HL-60 (cell line): ENCODE measurements at regions not wholly inside any gene's neighbourhood (a gene's known extent, or its start where the extent isn't known, plus 50 kb on each side); places are given as distances from the start of the nearest gene placed in this dataset.

ENCODE experiments used
- POLR2AphosphoS5 ChIP-seq: IDR thresholded peaks from 2 replicates; pipeline ENCODE4 v1.6.1; 2012; ENCODE audit warnings: low read depth
- TF ChIP-seq, protein P1 (sequence below): IDR thresholded peaks from one replicate; pipeline ENCODE4 v1.5.1; 2011; ENCODE audit warnings: low read length, control low read depth, inconsistent platforms; ENCODE audit not compliant: insufficient read depth

DNA sequence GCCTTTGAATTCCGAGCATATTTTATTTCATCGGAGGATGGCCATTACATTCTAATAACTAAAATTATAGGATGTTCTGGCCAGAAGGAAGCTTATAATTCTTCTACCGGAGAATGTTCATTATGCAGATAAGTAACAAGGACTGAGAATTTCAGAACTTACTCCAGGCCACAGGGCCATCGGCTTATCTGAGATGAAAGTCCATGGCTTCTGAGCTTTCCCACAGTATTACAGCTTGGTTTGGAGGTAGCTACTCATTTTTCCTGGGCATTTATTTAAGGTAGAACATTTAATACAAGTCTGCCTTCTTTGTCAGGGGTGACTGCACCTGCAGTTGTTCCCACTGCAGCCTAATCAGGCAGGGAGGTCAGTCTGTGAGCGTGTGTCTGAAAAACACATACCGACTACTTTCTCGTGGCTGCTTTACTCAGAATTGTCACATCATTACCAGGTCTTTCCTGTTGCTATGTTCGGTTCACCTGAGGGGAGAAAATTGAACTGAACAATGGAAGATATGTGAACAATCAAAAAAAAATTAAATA is 219.7 kb upstream of the CPHXL start:
- TF ChIP-seq, protein P1, sequence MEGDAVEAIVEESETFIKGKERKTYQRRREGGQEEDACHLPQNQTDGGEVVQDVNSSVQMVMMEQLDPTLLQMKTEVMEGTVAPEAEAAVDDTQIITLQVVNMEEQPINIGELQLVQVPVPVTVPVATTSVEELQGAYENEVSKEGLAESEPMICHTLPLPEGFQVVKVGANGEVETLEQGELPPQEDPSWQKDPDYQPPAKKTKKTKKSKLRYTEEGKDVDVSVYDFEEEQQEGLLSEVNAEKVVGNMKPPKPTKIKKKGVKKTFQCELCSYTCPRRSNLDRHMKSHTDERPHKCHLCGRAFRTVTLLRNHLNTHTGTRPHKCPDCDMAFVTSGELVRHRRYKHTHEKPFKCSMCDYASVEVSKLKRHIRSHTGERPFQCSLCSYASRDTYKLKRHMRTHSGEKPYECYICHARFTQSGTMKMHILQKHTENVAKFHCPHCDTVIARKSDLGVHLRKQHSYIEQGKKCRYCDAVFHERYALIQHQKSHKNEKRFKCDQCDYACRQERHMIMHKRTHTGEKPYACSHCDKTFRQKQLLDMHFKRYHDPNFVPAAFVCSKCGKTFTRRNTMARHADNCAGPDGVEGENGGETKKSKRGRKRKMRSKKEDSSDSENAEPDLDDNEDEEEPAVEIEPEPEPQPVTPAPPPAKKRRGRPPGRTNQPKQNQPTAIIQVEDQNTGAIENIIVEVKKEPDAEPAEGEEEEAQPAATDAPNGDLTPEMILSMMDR = no peak
- TF ChIP-seq POLR2AphosphoS5 = no peak
